Smooth muscle cell (in vitro differentiated cells): ENCODE measurements at regions not wholly inside any gene's neighbourhood (a gene's known extent, or its start where the extent isn't known, plus 50 kb on each side); places are given as distances from the start of the nearest gene placed in this dataset.

Source experiments
- DNase-seq: peaks from one replicate; lab custom pipeline; 2025; ENCODE audit not compliant: unreplicated experiment; lab: John Stamatoyannopoulos, UW
- H2AFZ ChIP-seq: fragments of 200-600 bp; sonication (generic); 2 replicates; pipeline ENCODE4 v1.6.0; 2016; ENCODE audit warnings: antibody characterized with exemption, low read depth, mild to moderate bottlenecking
- H3F3A ChIP-seq: fragments of 200-600 bp; sonication (generic); 2 replicates; pipeline ENCODE4 v1.6.0; 2017; ENCODE audit warnings: antibody characterized with exemption, low read depth
- H3K27ac ChIP-seq: fragments of 200-600 bp; sonication (generic); 2 replicates; pipeline ENCODE4 v1.5.1; 2016; ENCODE audit warnings: low read depth, mild to moderate bottlenecking
- H3K27me3 ChIP-seq: fragments of 200-600 bp; sonication (generic); 2 replicates; pipeline ENCODE4 v1.6.1; 2016; ENCODE audit warnings: low read depth, mild to moderate bottlenecking
- H3K36me3 ChIP-seq: fragments of 200-600 bp; sonication (generic); 2 replicates; pipeline ENCODE4 v1.5.1; 2016; ENCODE audit warnings: low read depth
- H3K4me1 ChIP-seq: fragments of 200-600 bp; sonication (generic); 2 replicates; pipeline ENCODE4 v1.5.1; 2016; ENCODE audit warnings: low read depth
- H3K4me2 ChIP-seq: fragments of 200-600 bp; sonication (generic); 2 replicates; pipeline ENCODE4 v1.6.0; 2016; ENCODE audit warnings: mild to moderate bottlenecking
- H3K4me3 ChIP-seq: fragments of 200-600 bp; sonication (generic); 2 replicates; pipeline ENCODE4 v1.5.1; 2016; ENCODE audit warnings: mild to moderate bottlenecking
- H3K79me2 ChIP-seq: fragments of 200-600 bp; sonication (generic); 2 replicates; pipeline ENCODE4 v1.6.0; 2016; ENCODE audit warnings: low read depth, mild to moderate bottlenecking
- H3K9ac ChIP-seq: fragments of 200-600 bp; sonication (generic); 2 replicates; pipeline ENCODE4 v1.6.0; 2016; ENCODE audit warnings: low read depth
- H3K9me3 ChIP-seq: fragments of 200-600 bp; sonication (generic); replicated peaks from 2 replicates; pipeline ENCODE4 v1.5.1; 2016; ENCODE audit warnings: low read depth
- H4K20me1 ChIP-seq: fragments of 200-600 bp; sonication (generic); 2 replicates; pipeline ENCODE4 v1.6.0; 2016; ENCODE audit warnings: low read depth
- CTCF ChIP-seq: fragments of 200-600 bp; sonication (generic); IDR thresholded peaks from 2 replicates; pipeline ENCODE4 v1.5.1; 2017; ENCODE audit warnings: borderline replicate concordance, mild to moderate bottlenecking, antibody characterized with exemption; ENCODE audit not compliant: insufficient read depth, poor library complexity, severe bottlenecking
- WGBS: methylation state at CpG from one replicate; pipeline ENCODE4 v1.1.7; 2016; ENCODE audit warnings: low lambda C conversion rate; 5-methylcytosine and 5-hydroxymethylcytosine counted together

GRCh38 chr3:158991146-158991705 is 189.4 kb downstream of the MFSD1 start:
- WGBS, result 28% methylated on average over 6 of the region's 6 CpGs
- no peak for TF ChIP-seq CTCF

GRCh38 chr3:158992463-158992862 is 190.6 kb downstream of the MFSD1 start:
- no peaks in the 10 kb centered on the region for H3K27me3 ChIP-seq
- H3K9ac ChIP-seq, result no peak overlapping the region
- no peaks in the 10 kb centered on the region for H4K20me1 ChIP-seq
- H3K36me3 ChIP-seq, result no peaks in the 10 kb centered on the region
- H3K4me2 ChIP-seq, result no peak overlapping the region
- no peaks in the 10 kb centered on the region for H3K9me3 ChIP-seq
- H2AFZ ChIP-seq, result no peak overlapping the region
- TF ChIP-seq CTCF, result no peak
- H3K4me3 ChIP-seq, result no peak overlapping the region
- no peaks in the 10 kb centered on the region for H3F3A ChIP-seq
- no peak overlapping the region for H3K27ac ChIP-seq
- no peaks in the 10 kb centered on the region for H3K4me1 ChIP-seq
- no peak for DNase-seq
- no peaks in the 10 kb centered on the region for H3K79me2 ChIP-seq

More at GRCh38 chr3:158991146-158991705, 189.4 kb downstream of the MFSD1 start:
- no peaks in the 10 kb centered on the region for H3K4me1 ChIP-seq
- no peak overlapping the region for H3K4me3 ChIP-seq
- H3K27me3 ChIP-seq, result no peaks in the 10 kb centered on the region
- no peak overlapping the region for H2AFZ ChIP-seq
- H3F3A ChIP-seq, result no peaks in the 10 kb centered on the region
- no peak overlapping the region for H3K9ac ChIP-seq
- H3K27ac ChIP-seq, result no peak overlapping the region
- no peaks in the 10 kb centered on the region for H3K36me3 ChIP-seq
- H3K9me3 ChIP-seq, result no peaks in the 10 kb centered on the region
- no peak overlapping the region for H3K4me2 ChIP-seq
- no peaks in the 10 kb centered on the region for H3K79me2 ChIP-seq
- DNase-seq, result no peak
- H4K20me1 ChIP-seq, result no peaks in the 10 kb centered on the region

GRCh38 chr3:158994386-158994785 is 192.5 kb downstream of the MFSD1 start:
- Histone ChIP-seq H4K20me1 (no peaks in the 10 kb centered on the region), H3K27me3 (no peaks in the 10 kb centered on the region), H3K4me3 (no peak overlapping the region), H3K9me3 (no peaks in the 10 kb centered on the region), H3K9ac (no peak overlapping the region), H3K27ac (no peak overlapping the region), H2AFZ (no peak overlapping the region), H3F3A (no peaks in the 10 kb centered on the region), H3K36me3 (no peaks in the 10 kb centered on the region), H3K4me2 (no peak overlapping the region), H3K79me2 (no peaks in the 10 kb centered on the region), H3K4me1 (no peaks in the 10 kb centered on the region)
- DNase-seq, result no peak
- 86% methylated on average over 4 of the region's 4 CpGs for WGBS
- TF ChIP-seq CTCF, result no peak

- Histone ChIP-seq H3K36me3 (no peaks in the 10 kb centered on the region), H3F3A (no peaks in the 10 kb centered on the region), H3K27me3 (no peaks in the 10 kb centered on the region), H3K4me1 (no peaks in the 10 kb centered on the region), H4K20me1 (no peaks in the 10 kb centered on the region), H3K4me3 (no peak overlapping the region), H3K4me2 (no peak overlapping the region), H3K9ac (no peak overlapping the region), H2AFZ (no peak overlapping the region), H3K9me3 (no peaks in the 10 kb centered on the region), H3K79me2 (no peaks in the 10 kb centered on the region), H3K27ac (no peak overlapping the region)
- no peak for TF ChIP-seq CTCF
- no peak for DNase-seq
- WGBS, result 88% methylated on average over 1 of the region's 1 CpG
Measured at GRCh38 chr3:159001711-159002110, 199.9 kb downstream of the MFSD1 start.
